Adrenal gland (tissue), 5 donors: ENCODE measurements at regions not wholly inside any gene's neighbourhood (a gene's known extent, or its start where the extent isn't known, plus 50 kb on each side); places are given as distances from the start of the nearest gene placed in this dataset.

ENCODE experiments used
- POLR2A ChIP-seq, 2 donors: fragments of 450-650 bp; IDR thresholded peaks; one replicate each; pipeline ENCODE4 v1.6.1; 2017; ENCODE audit warnings: antibody characterized with exemption in 2 of 2, mild to moderate bottlenecking in 2 of 2, moderate library complexity in 1 of 2
- TF ChIP-seq, protein P1 (sequence below), 6 experiments: fragments of 450-650 bp in 4 of 6; fragments of 200-600 bp in 2 of 6; sonication (generic) in 1 of 6; IDR thresholded peaks; 1 replicate in 5 of 6; 2 replicates in 1 of 6; pipeline versions ENCODE4 v1.5.1 to v1.8.0; 2016 to 2021; ENCODE audit warnings: antibody characterized with exemption in 6 of 6, mild to moderate bottlenecking in 2 of 6, moderate library complexity in 1 of 6
- donor health status: DM: no; HTN: no; CAD: no.

- TF ChIP-seq, protein P1, sequence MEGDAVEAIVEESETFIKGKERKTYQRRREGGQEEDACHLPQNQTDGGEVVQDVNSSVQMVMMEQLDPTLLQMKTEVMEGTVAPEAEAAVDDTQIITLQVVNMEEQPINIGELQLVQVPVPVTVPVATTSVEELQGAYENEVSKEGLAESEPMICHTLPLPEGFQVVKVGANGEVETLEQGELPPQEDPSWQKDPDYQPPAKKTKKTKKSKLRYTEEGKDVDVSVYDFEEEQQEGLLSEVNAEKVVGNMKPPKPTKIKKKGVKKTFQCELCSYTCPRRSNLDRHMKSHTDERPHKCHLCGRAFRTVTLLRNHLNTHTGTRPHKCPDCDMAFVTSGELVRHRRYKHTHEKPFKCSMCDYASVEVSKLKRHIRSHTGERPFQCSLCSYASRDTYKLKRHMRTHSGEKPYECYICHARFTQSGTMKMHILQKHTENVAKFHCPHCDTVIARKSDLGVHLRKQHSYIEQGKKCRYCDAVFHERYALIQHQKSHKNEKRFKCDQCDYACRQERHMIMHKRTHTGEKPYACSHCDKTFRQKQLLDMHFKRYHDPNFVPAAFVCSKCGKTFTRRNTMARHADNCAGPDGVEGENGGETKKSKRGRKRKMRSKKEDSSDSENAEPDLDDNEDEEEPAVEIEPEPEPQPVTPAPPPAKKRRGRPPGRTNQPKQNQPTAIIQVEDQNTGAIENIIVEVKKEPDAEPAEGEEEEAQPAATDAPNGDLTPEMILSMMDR (IDR thresholded peaks at IDR 0.05) = no peak
- TF ChIP-seq POLR2A (IDR thresholded peaks at IDR 0.05) = no peak
Measured at GRCh38 chr4:144409525-144409924, 236.4 kb upstream of the HHIP start.
